ENCODE measurements at regions not wholly inside any gene's neighbourhood (a gene's known extent, or its start where the extent isn't known, plus 50 kb on each side); places are given as distances from the start of the nearest gene placed in this dataset.

- TF ChIP-seq TCF7L2 (IDR thresholded peaks at IDR 0.05; ENCODE audit: borderline replicate concordance, low read depth, low read length) (no peak), ZSCAN30 (tag by site-specific recombination; IDR thresholded peaks at IDR 0.05) (no peak)
Observed at GRCh38 chr5:129244478-129244877, 149.9 kb downstream of the ISOC1 start.

All from HEK293 (cell line).